ENCODE measurements at regions not wholly inside any gene's neighbourhood (a gene's known extent, or its start where the extent isn't known, plus 50 kb on each side); places are given as distances from the start of the nearest gene placed in this dataset.

DNA sequence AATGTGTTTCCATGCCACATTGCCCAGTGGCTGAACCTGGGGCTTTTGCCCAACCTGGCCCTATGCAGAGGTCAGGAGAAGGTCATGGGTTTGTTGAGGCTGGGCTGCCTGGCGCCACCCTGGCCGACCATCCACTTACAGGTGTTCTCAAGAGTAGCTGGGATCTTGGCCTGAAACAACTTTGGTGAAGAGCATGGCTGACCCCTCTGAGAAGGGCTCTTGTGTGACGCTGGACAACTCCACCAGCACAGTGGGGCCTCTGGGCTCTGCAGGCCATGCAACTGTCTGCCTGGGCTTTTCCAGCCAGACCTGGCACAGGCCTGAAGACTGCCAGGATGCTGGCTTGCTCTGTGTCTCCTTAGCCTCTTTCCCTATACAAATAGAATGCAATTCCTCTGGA lies 76.4 kb upstream of the ZNG1B start:
- no peak overlapping the region for H2AFZ ChIP-seq (replicated peaks; ENCODE audit: low read length, poor library complexity)
- POLR2A ChIA-PET (ENCODE audit: unreplicated experiment), result no interaction called here

More for the DNA sequence above, 76.4 kb upstream of the ZNG1B start:
- intact Hi-C loops (cut with micrococcal nuclease) (no loop called here), in situ Hi-C loops (cut with MboI; ENCODE audit: low sequenced_read_pairs) (no loop called here), dilution Hi-C loops (cut with HindIII; ENCODE audit: low sequenced_read_pairs, unreplicated experiment) (no loop called here)
- CTCF ChIA-PET, result no interaction called here
- no CpG with 5 or more reads among the region's 3 CpGs for WGBS, 2 experiments (ENCODE audit: extremely low coverage in 2 of 2, insufficient read length in 1 of 2)
- Histone ChIP-seq H3K9me3 (ENCODE audit: control insufficient read depth, insufficient read depth, low read length) (no peaks in the 10 kb centered on the region), H3K79me1 (ENCODE audit: low read depth in 1 of 2, low read length in 2 of 2) (no peaks in the 10 kb centered on the region), H3K9me1 (ENCODE audit: insufficient read depth, low read length) (no peaks in the 10 kb centered on the region), H4K91ac (ENCODE audit: insufficient read depth, low read depth, low read length) (no peak overlapping the region), H3K4me3 (ENCODE audit: insufficient read depth, low read depth, low read length) (no peak overlapping the region), H4K8ac (ENCODE audit: low read depth in 2 of 2, low read length in 2 of 2) (no peak overlapping the region), H2BK5ac (ENCODE audit: low read depth, low read length, poor library complexity, severe bottlenecking) (no peak overlapping the region), H4K5ac (ENCODE audit: low read depth, low read length) (no peak overlapping the region), H2BK120ac (ENCODE audit: low read depth, low read length) (no peak overlapping the region), H3K27ac (ENCODE audit: insufficient read depth, low read length) (no peak overlapping the region), H3K9ac (ENCODE audit: low read depth, low read length) (no peak overlapping the region), H3K56ac (ENCODE audit: extremely low read depth, insufficient read depth, low read length) (no peak overlapping the region), H3K4ac (ENCODE audit: low read depth, low read length) (no peak overlapping the region), H2AK9ac (replicated peaks; ENCODE audit: low read depth, low read length, poor library complexity) (no peak overlapping the region), H2BK20ac (ENCODE audit: low read depth, low read length) (no peak overlapping the region), H4K20me1 (ENCODE audit: insufficient read depth, low read length) (no peaks in the 10 kb centered on the region), H3K14ac (replicated peaks; ENCODE audit: low read depth, low read length) (no peak overlapping the region), H3K4me1 (ENCODE audit: control insufficient read depth, insufficient read depth, low read length) (no peaks in the 10 kb centered on the region), H2AK5ac (ENCODE audit: low read depth, low read length) (no peak overlapping the region), H3K36me3 (ENCODE audit: control insufficient read depth, insufficient read depth, low read length) (no peaks in the 10 kb centered on the region), H2BK15ac (ENCODE audit: low read depth, low read length) (no peak overlapping the region), H3K4me2 (ENCODE audit: low read depth, low read length) (no peak overlapping the region), H3K18ac (ENCODE audit: low read depth, low read length) (no peak overlapping the region), H3K27me3 (ENCODE audit: control insufficient read depth, insufficient read depth, low read length) (peaks cover 18% of the 10 kb centered on the region; the same call in 1 of the 2 replicates), H3K23ac (ENCODE audit: low read depth, low read length) (no peak overlapping the region)
- DNase-seq (no peak), ATAC-seq (ENCODE audit: low read depth) (no peak)
- TF ChIP-seq RCOR1 (IDR thresholded peaks at IDR 0.05; ENCODE audit: insufficient replicate concordance, low read length) (no peak), BHLHE40 (IDR thresholded peaks at IDR 0.05; ENCODE audit: low read depth, low read length) (no peak), CEBPB (IDR thresholded peaks at IDR 0.05; ENCODE audit: low read depth, low read length) (no peak), CHD1 (IDR thresholded peaks at IDR 0.05; ENCODE audit: low read depth, low read length) (no peak), MXI1 (IDR thresholded peaks at IDR 0.05; ENCODE audit: borderline replicate concordance, low read depth, low read length) (no peak), POLR2A (IDR thresholded peaks at IDR 0.05; ENCODE audit: low read depth, low read length) (no peak), FOS (IDR thresholded peaks at IDR 0.05; ENCODE audit: low read depth, low read length) (no peak), SMC3 (IDR thresholded peaks at IDR 0.05; ENCODE audit: low read depth, low read length) (no peak), NFE2L2 (IDR thresholded peaks at IDR 0.05; ENCODE audit: low read depth, low read length) (no peak), MAFK (IDR thresholded peaks at IDR 0.05; ENCODE audit: low read depth, low read length) (no peak)
- TF ChIP-seq, protein P1, sequence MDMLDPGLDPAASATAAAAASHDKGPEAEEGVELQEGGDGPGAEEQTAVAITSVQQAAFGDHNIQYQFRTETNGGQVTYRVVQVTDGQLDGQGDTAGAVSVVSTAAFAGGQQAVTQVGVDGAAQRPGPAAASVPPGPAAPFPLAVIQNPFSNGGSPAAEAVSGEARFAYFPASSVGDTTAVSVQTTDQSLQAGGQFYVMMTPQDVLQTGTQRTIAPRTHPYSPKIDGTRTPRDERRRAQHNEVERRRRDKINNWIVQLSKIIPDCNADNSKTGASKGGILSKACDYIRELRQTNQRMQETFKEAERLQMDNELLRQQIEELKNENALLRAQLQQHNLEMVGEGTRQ (IDR thresholded peaks at IDR 0.05; ENCODE audit: low read depth, low read length), result no peak
- TF ChIP-seq, protein P2, sequence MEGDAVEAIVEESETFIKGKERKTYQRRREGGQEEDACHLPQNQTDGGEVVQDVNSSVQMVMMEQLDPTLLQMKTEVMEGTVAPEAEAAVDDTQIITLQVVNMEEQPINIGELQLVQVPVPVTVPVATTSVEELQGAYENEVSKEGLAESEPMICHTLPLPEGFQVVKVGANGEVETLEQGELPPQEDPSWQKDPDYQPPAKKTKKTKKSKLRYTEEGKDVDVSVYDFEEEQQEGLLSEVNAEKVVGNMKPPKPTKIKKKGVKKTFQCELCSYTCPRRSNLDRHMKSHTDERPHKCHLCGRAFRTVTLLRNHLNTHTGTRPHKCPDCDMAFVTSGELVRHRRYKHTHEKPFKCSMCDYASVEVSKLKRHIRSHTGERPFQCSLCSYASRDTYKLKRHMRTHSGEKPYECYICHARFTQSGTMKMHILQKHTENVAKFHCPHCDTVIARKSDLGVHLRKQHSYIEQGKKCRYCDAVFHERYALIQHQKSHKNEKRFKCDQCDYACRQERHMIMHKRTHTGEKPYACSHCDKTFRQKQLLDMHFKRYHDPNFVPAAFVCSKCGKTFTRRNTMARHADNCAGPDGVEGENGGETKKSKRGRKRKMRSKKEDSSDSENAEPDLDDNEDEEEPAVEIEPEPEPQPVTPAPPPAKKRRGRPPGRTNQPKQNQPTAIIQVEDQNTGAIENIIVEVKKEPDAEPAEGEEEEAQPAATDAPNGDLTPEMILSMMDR (conservative IDR thresholded peaks at IDR 0.05; ENCODE audit: low read depth, low read length), result no peak
- no TSS peak for BruUV-seq (replicated peaks)
